ENCODE measurements at regions not wholly inside any gene's neighbourhood (a gene's known extent, or its start where the extent isn't known, plus 50 kb on each side); places are given as distances from the start of the nearest gene placed in this dataset.

DNA sequence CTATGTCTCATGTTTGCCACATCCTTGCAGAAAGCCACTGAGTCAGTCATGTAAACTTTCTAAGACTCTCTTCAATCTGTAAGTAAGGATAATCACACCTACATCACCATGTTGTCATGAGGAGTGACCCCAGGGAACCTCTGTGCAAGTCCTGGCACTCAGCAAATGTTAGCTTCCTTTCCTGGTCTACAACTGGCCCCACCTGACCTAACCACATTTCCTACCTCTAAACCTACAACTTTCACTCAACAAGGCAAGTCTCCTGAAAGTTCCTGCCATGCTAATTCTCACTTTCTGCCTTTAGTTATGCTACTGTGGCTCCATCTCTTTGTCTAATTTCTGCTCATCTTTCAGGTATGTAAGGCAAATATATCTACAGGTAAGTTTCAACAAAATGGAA is 72.3 kb upstream of the SEM1 start:
- no peak for TF ChIP-seq KDM1A (CRISPR knock-in tag; IDR thresholded peaks at IDR 0.05)
- TF ChIP-seq RELA (CRISPR knock-in tag; IDR thresholded peaks at IDR 0.05): no peak
- no peak for TF ChIP-seq CTCF (CRISPR knock-in tag; IDR thresholded peaks at IDR 0.05)
- TF ChIP-seq, protein P1, sequence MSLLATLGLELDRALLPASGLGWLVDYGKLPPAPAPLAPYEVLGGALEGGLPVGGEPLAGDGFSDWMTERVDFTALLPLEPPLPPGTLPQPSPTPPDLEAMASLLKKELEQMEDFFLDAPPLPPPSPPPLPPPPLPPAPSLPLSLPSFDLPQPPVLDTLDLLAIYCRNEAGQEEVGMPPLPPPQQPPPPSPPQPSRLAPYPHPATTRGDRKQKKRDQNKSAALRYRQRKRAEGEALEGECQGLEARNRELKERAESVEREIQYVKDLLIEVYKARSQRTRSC (CRISPR knock-in tag; IDR thresholded peaks at IDR 0.05; ENCODE audit: low read depth): no peak
- TF ChIP-seq RCOR2 (CRISPR knock-in tag; IDR thresholded peaks at IDR 0.05): no peak
- TF ChIP-seq AKAP8 (CRISPR knock-in tag; IDR thresholded peaks at IDR 0.05): no peak
- TF ChIP-seq TRAFD1 (CRISPR knock-in tag; IDR thresholded peaks at IDR 0.05; ENCODE audit: borderline replicate concordance): no peak
